ENCODE measurements at regions not wholly inside any gene's neighbourhood (a gene's known extent, or its start where the extent isn't known, plus 50 kb on each side); places are given as distances from the start of the nearest gene placed in this dataset.

GRCh38 chr17:71713846-71714245, 407.0 kb upstream of the SOX9 start:
- peaks cover 19% of the 10 kb centered on the region for H3K4me1 Mint-ChIP-seq
- TF ChIP-seq ZNF281 (CRISPR knock-in tag; IDR thresholded peaks at IDR 0.05) (no peak), GABPB1 (CRISPR knock-in tag; IDR thresholded peaks at IDR 0.05) (no peak), NFE2L1 (CRISPR knock-in tag; IDR thresholded peaks at IDR 0.05) (no peak), SOX15 (CRISPR knock-in tag; IDR thresholded peaks at IDR 0.05) (no peak), AFF4 (CRISPR knock-in tag; IDR thresholded peaks at IDR 0.05; ENCODE audit: borderline replicate concordance) (no peak), SP1 (CRISPR knock-in tag; conservative IDR thresholded peaks at IDR 0.05) (no peak), JUN (CRISPR knock-in tag; IDR thresholded peaks at IDR 0.05) (no peak), ZNF121 (CRISPR knock-in tag; IDR thresholded peaks at IDR 0.05) (no peak), FOXK1 (CRISPR knock-in tag; IDR thresholded peaks at IDR 0.05) (no peak), RORB (CRISPR knock-in tag; IDR thresholded peaks at IDR 0.05) (no peak), MAX (CRISPR knock-in tag; IDR thresholded peaks at IDR 0.05) (no peak), GRHL2 (CRISPR knock-in tag; IDR thresholded peaks at IDR 0.05; ENCODE audit: insufficient replicate concordance, severe bottlenecking) (no peak)
- TF ChIP-seq, protein P1, sequence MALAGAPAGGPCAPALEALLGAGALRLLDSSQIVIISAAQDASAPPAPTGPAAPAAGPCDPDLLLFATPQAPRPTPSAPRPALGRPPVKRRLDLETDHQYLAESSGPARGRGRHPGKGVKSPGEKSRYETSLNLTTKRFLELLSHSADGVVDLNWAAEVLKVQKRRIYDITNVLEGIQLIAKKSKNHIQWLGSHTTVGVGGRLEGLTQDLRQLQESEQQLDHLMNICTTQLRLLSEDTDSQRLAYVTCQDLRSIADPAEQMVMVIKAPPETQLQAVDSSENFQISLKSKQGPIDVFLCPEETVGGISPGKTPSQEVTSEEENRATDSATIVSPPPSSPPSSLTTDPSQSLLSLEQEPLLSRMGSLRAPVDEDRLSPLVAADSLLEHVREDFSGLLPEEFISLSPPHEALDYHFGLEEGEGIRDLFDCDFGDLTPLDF (CRISPR knock-in tag; IDR thresholded peaks at IDR 0.05), result no peak
- TF ChIP-seq, protein P2, sequence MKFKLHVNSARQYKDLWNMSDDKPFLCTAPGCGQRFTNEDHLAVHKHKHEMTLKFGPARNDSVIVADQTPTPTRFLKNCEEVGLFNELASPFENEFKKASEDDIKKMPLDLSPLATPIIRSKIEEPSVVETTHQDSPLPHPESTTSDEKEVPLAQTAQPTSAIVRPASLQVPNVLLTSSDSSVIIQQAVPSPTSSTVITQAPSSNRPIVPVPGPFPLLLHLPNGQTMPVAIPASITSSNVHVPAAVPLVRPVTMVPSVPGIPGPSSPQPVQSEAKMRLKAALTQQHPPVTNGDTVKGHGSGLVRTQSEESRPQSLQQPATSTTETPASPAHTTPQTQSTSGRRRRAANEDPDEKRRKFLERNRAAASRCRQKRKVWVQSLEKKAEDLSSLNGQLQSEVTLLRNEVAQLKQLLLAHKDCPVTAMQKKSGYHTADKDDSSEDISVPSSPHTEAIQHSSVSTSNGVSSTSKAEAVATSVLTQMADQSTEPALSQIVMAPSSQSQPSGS (CRISPR knock-in tag; IDR thresholded peaks at IDR 0.05; ENCODE audit: borderline replicate concordance, low read depth), result no peak
- TF ChIP-seq, protein P3, sequence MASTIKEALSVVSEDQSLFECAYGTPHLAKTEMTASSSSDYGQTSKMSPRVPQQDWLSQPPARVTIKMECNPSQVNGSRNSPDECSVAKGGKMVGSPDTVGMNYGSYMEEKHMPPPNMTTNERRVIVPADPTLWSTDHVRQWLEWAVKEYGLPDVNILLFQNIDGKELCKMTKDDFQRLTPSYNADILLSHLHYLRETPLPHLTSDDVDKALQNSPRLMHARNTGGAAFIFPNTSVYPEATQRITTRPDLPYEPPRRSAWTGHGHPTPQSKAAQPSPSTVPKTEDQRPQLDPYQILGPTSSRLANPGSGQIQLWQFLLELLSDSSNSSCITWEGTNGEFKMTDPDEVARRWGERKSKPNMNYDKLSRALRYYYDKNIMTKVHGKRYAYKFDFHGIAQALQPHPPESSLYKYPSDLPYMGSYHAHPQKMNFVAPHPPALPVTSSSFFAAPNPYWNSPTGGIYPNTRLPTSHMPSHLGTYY (CRISPR knock-in tag; IDR thresholded peaks at IDR 0.05), result no peak
- TF ChIP-seq, protein P4, sequence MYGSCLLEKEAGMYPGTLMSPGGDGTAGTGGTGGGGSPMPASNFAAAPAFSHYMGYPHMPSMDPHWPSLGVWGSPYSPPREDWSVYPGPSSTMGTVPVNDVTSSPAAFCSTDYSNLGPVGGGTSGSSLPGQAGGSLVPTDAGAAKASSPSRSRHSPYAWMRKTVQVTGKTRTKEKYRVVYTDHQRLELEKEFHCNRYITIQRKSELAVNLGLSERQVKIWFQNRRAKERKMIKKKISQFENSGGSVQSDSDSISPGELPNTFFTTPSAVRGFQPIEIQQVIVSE (CRISPR knock-in tag; IDR thresholded peaks at IDR 0.05; ENCODE audit: borderline replicate concordance), result no peak
- TF ChIP-seq, protein P5, sequence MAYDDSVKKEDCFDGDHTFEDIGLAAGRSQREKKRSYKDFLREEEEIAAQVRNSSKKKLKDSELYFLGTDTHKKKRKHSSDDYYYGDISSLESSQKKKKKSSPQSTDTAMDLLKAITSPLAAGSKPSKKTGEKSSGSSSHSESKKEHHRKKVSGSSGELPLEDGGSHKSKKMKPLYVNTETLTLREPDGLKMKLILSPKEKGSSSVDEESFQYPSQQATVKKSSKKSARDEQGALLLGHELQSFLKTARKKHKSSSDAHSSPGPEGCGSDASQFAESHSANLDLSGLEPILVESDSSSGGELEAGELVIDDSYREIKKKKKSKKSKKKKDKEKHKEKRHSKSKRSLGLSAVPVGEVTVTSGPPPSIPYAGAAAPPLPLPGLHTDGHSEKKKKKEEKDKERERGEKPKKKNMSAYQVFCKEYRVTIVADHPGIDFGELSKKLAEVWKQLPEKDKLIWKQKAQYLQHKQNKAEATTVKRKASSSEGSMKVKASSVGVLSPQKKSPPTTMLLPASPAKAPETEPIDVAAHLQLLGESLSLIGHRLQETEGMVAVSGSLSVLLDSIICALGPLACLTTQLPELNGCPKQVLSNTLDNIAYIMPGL (CRISPR knock-in tag; IDR thresholded peaks at IDR 0.05), result no peak
- no peaks in the 10 kb centered on the region for H3K27me3 Mint-ChIP-seq (ENCODE audit: low read depth)
- H3K4me3 Mint-ChIP-seq, result no peak overlapping the region
- ChIA-PET POLR2A (no interaction called here), CTCF (no interaction called here)
- no peaks in the 10 kb centered on the region for H3K36me3 Mint-ChIP-seq
- ATAC-seq (no peak), DNase-seq (ENCODE audit: low spot score) (no peak)
- H3K27ac Mint-ChIP-seq, result no peak overlapping the region
- peaks cover 13% of the 10 kb centered on the region for H3K9me3 Mint-ChIP-seq
